Gastroesophageal sphincter (tissue), 3 donors: ENCODE measurements at regions not wholly inside any gene's neighbourhood (a gene's known extent, or its start where the extent isn't known, plus 50 kb on each side); places are given as distances from the start of the nearest gene placed in this dataset.

ENCODE experiments used
- CTCF ChIP-seq, 4 experiments: fragments of 200-600 bp in 2 of 4; fragments of 450-650 bp in 2 of 4; sonication (generic) in 1 of 4; IDR thresholded peaks; one replicate each; pipeline ENCODE4 v1.5.1; 2017 to 2019; ENCODE audit warnings: antibody characterized with exemption in 4 of 4, mild to moderate bottlenecking in 2 of 4, moderate library complexity in 2 of 4
- EP300 ChIP-seq: sonication (generic); formaldehyde crosslinking; IDR thresholded peaks from one replicate; pipeline ENCODE4 v1.6.1; 2017; ENCODE audit warnings: antibody characterized with exemption, mild to moderate bottlenecking
- POLR2A ChIP-seq, 2 donors: fragments of 450-650 bp; IDR thresholded peaks; one replicate each; pipeline ENCODE4 v1.6.1; 2017; ENCODE audit warnings: antibody characterized with exemption in 2 of 2, mild to moderate bottlenecking in 2 of 2, moderate library complexity in 1 of 2

- no peak for TF ChIP-seq CTCF (IDR thresholded peaks at IDR 0.05)
- TF ChIP-seq POLR2A (IDR thresholded peaks at IDR 0.05): no peak
- no peak for TF ChIP-seq EP300
Measured at GRCh38 chr22:49694462-49695260, 133.0 kb downstream of the BRD1 start.
